HCT116 (cell line): ENCODE measurements at regions not wholly inside any gene's neighbourhood (a gene's known extent, or its start where the extent isn't known, plus 50 kb on each side); places are given as distances from the start of the nearest gene placed in this dataset.

ENCODE experiments used
- ATAC-seq: fragments of 200-7000 bp; cut with Tn5 transposase; 2 replicates; pipeline ENCODE4 v1.9.1; 2020; ENCODE audit warnings: mild to moderate bottlenecking, moderate library complexity
- BruUV-seq: library from RNA; stranded (reverse); fragments of 400-500 nt; replicated peaks from 2 replicates; lab custom pipeline; 2021; lab: Mats Ljungman, UMichigan
- CTCF ChIA-PET: fragments of 300-600 bp; sonication (Branson Sonifier 250); formaldehyde crosslinking; loops from one replicate; lab custom pipeline; 2021; ENCODE audit warnings: antibody characterized with exemption; lab: Charles Lee
- POLR2A ChIA-PET: fragments of 300-600, 350-600 bp; sonication (Branson Sonifier 250); formaldehyde crosslinking; loops from one replicate; lab custom pipeline; 2021; ENCODE audit warnings: antibody characterized with exemption; lab: Charles Lee
- RAD21 ChIA-PET, 2 experiments: fragments of 300-600 bp; sonication (Branson Sonifier 250); formaldehyde crosslinking; loops; one replicate each; lab custom pipeline; 2023; ENCODE audit warnings: low total read pairs in 2 of 2; ENCODE audit not compliant: uncharacterized antibody in 2 of 2, unreplicated experiment in 2 of 2, low non-redundant PET in 1 of 2; lab: Charles Lee
- DNase-seq: peaks from one replicate; pipeline ENCODE4 v3.0.0-alpha.2; 2010; ENCODE audit warnings: low read depth, low spot score
- H2AFZ ChIP-seq: fragments of 200-600 bp; shearing (Covaris generic), sonication (generic); 2 replicates; pipeline ENCODE4 v1.6.1; 2017; ENCODE audit warnings: low read depth, mixed run types, mixed read lengths, antibody characterized with exemption, low read length; ENCODE audit not compliant: poor library complexity, severe bottlenecking
- H3K27ac ChIP-seq: 2 replicates; pipeline ENCODE4 v1.5.1; 2012; ENCODE audit warnings: low read depth, low read length
- H3K27me3 ChIP-seq: fragments of 200-600 bp; sonication (generic); 2 replicates; pipeline ENCODE4 v1.6.1; 2016; ENCODE audit warnings: mixed run types, low read length, mixed read lengths; ENCODE audit not compliant: insufficient read depth
- H3K36me3 ChIP-seq, 2 experiments: fragments of 200-500 bp in 1 of 2; fragments of 200-600 bp in 1 of 2; sonication (Bioruptor generic) in 1 of 2; sonication (generic) in 1 of 2; 2 replicates each; pipeline versions ENCODE4 v1.5.1 to v1.6.1; 2014 to 2016; ENCODE audit warnings: low read length in 2 of 2, inconsistent platforms in 1 of 2, mixed read lengths in 1 of 2, mixed run types in 1 of 2; ENCODE audit not compliant: insufficient read depth in 2 of 2, control insufficient read depth in 1 of 2
- H3K4me1 ChIP-seq, 2 experiments: fragments of 200-600 bp in 1 of 2; sonication (generic) in 1 of 2; 2 replicates each; pipeline versions ENCODE4 v1.5.1 to v1.6.1; 2012 to 2017; ENCODE audit warnings: low read length in 2 of 2, inconsistent platforms in 1 of 2, mild to moderate bottlenecking in 1 of 2, mixed read lengths in 1 of 2, mixed run types in 1 of 2, moderate library complexity in 1 of 2; ENCODE audit not compliant: insufficient read depth in 2 of 2, control insufficient read depth in 1 of 2
- H3K4me2 ChIP-seq: fragments of 200-600 bp; sonication (generic); 2 replicates; pipeline ENCODE4 v1.6.1; 2017; ENCODE audit warnings: mixed run types, low read length, mixed read lengths
- H3K4me3 ChIP-seq, 2 experiments: fragments of 200-600 bp in 1 of 2; sonication (generic) in 1 of 2; replicated peaks in 1 of 2; 2 replicates each; pipeline ENCODE4 v1.5.1; 2011 to 2016; ENCODE audit warnings: low read length in 2 of 2, control low read depth in 1 of 2, low read depth in 1 of 2, mild to moderate bottlenecking in 1 of 2, mixed read lengths in 1 of 2, mixed run types in 1 of 2
- H3K79me2 ChIP-seq: fragments of 200-600 bp; sonication (generic); 2 replicates; pipeline ENCODE4 v1.6.1; 2017; ENCODE audit warnings: mild to moderate bottlenecking, mixed run types, low read length, moderate library complexity, mixed read lengths; ENCODE audit not compliant: insufficient read depth
- H3K9ac ChIP-seq: fragments of 200-600 bp; sonication (generic); 2 replicates; pipeline ENCODE4 v1.6.1; 2016; ENCODE audit warnings: low read length, mixed read lengths
- H3K9me2 ChIP-seq: fragments of 200-600 bp; sonication (generic), shearing (Covaris generic); 2 replicates; pipeline ENCODE4 v1.6.1; 2017; ENCODE audit warnings: mixed run types, mild to moderate bottlenecking, moderate library complexity; ENCODE audit not compliant: insufficient read depth
- H3K9me3 ChIP-seq, 2 experiments: fragments of 200-500 bp in 1 of 2; fragments of 200-600 bp in 1 of 2; sonication (Bioruptor generic) in 1 of 2; sonication (generic) in 1 of 2; 2 replicates each; pipeline ENCODE4 v1.6.1; 2014 to 2017; ENCODE audit warnings: low read length in 2 of 2, mixed read lengths in 2 of 2, inconsistent platforms in 1 of 2, low read depth in 1 of 2, mild to moderate bottlenecking in 1 of 2, mixed run types in 1 of 2, moderate library complexity in 1 of 2; ENCODE audit not compliant: control insufficient read depth in 1 of 2, insufficient read depth in 1 of 2
- H4K20me1 ChIP-seq: fragments of 200-600 bp; sonication (generic), shearing (Covaris generic); 2 replicates; pipeline ENCODE4 v1.6.1; 2017; ENCODE audit warnings: mixed run types, mild to moderate bottlenecking, moderate library complexity; ENCODE audit not compliant: insufficient read depth
- CBX3 ChIP-seq: IDR thresholded peaks from 2 replicates; pipeline ENCODE4 v1.6.1; 2012; ENCODE audit warnings: low read depth
- FOSL1 ChIP-seq: IDR thresholded peaks from 2 replicates; pipeline ENCODE4 v1.6.1; 2012; ENCODE audit warnings: low read depth
- POLR2AphosphoS5 ChIP-seq: IDR thresholded peaks from 2 replicates; pipeline ENCODE4 v1.6.1; 2011; ENCODE audit warnings: mild to moderate bottlenecking, low read depth, low read length, moderate library complexity
- SRF ChIP-seq: IDR thresholded peaks from 2 replicates; pipeline ENCODE4 v1.6.1; 2012; ENCODE audit warnings: low read depth
- TCF7L2 ChIP-seq: IDR thresholded peaks from 2 replicates; pipeline ENCODE4 v1.7.0; 2011; ENCODE audit warnings: borderline replicate concordance, inconsistent platforms; ENCODE audit not compliant: insufficient read depth, insufficient read length; ENCODE audit errors: extremely low read depth
- YY1 ChIP-seq: IDR thresholded peaks from 2 replicates; pipeline ENCODE4 v1.6.1; 2011; ENCODE audit warnings: low read length, low read depth, moderate library complexity, mild to moderate bottlenecking; ENCODE audit not compliant: insufficient replicate concordance; ENCODE audit errors: extremely low read depth
- intact Hi-C: fragments of 100-400 bp; cut with micrococcal nuclease; formaldehyde crosslinking; loops from 2 replicates; pipeline ENCODE4 v1.10.0; 2022
- TF ChIP-seq, protein P1 (sequence below): IDR thresholded peaks from 2 replicates; pipeline ENCODE4 v1.6.1; 2012
- TF ChIP-seq, protein P2 (sequence below): IDR thresholded peaks from 2 replicates; pipeline ENCODE4 v1.6.1; 2011; ENCODE audit warnings: mild to moderate bottlenecking, low read length, moderate library complexity; ENCODE audit not compliant: insufficient replicate concordance; ENCODE audit errors: extremely low read depth

DNA sequence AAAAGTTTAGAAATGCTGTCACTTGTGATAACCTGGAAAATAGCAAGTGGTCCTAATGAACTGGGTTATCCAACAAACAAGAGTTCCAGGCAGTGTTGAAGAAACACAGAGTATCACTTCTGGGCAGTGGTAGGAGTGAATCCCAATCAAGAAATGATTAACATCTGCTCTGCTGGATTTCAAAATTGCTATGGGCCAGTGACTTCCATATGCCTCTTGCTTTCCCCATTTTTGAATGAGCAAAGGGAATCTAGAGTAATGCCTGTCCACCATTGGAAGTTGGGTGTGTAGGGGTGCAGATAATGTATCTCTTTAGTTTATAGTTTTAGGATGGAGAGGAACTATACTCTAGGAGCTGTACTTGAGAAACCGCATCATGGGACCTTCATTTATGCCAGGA is 236.5 kb downstream of the RPLP1 start:
- TF ChIP-seq POLR2AphosphoS5 (no peak), YY1 (no peak), FOSL1 (no peak), CBX3 (0 out of 2 replicates have a peak, but pooled peaks have one; percentile 23), TCF7L2 (no peak), SRF (no peak)
- TF ChIP-seq, protein P1, sequence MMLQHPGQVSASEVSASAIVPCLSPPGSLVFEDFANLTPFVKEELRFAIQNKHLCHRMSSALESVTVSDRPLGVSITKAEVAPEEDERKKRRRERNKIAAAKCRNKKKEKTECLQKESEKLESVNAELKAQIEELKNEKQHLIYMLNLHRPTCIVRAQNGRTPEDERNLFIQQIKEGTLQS, result no peak
- TF ChIP-seq, protein P2, sequence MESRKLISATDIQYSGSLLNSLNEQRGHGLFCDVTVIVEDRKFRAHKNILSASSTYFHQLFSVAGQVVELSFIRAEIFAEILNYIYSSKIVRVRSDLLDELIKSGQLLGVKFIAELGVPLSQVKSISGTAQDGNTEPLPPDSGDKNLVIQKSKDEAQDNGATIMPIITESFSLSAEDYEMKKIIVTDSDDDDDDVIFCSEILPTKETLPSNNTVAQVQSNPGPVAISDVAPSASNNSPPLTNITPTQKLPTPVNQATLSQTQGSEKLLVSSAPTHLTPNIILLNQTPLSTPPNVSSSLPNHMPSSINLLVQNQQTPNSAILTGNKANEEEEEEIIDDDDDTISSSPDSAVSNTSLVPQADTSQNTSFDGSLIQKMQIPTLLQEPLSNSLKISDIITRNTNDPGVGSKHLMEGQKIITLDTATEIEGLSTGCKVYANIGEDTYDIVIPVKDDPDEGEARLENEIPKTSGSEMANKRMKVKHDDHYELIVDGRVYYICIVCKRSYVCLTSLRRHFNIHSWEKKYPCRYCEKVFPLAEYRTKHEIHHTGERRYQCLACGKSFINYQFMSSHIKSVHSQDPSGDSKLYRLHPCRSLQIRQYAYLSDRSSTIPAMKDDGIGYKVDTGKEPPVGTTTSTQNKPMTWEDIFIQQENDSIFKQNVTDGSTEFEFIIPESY, result no peak
- TF ChIP-seq, all 23 proteins: peak for 1
- Histone ChIP-seq H2AFZ (no peak overlapping the region), H3K36me3 (no peaks in the 10 kb centered on the region), H3K4me3 (no peak overlapping the region), H3K79me2 (no peaks in the 10 kb centered on the region), H3K9me3 (peaks cover 6 to 16% of the 10 kb centered on the region in 2 experiments; a peak in 2 of 4 replicates), H4K20me1 (no peaks in the 10 kb centered on the region), H3K4me1 (no peaks in the 10 kb centered on the region), H3K27me3 (peaks cover 22% of the 10 kb centered on the region), H3K27ac (no peak overlapping the region), H3K9ac (no peak overlapping the region), H3K4me2 (no peak overlapping the region), H3K9me2 (no peaks in the 10 kb centered on the region)
- ChIA-PET RAD21 (no interaction called here), CTCF (no interaction called here), POLR2A (no interaction called here)
- no TSS peak for BruUV-seq
- ATAC-seq (no peak), DNase-seq (no peak)
- intact Hi-C loops, result no loop called here
